K562 (cell line): ENCODE measurements at regions not wholly inside any gene's neighbourhood (a gene's known extent, or its start where the extent isn't known, plus 50 kb on each side); places are given as distances from the start of the nearest gene placed in this dataset.

ENCODE experiments used
- EP300 ChIP-seq: IDR thresholded peaks from 2 replicates; pipeline ENCODE4 v1.6.1; 2012; ENCODE audit warnings: low read length, improper control_type of control experiment
- FIP1L1 ChIP-seq: fragments of 200-400 bp; formaldehyde crosslinking; IDR thresholded peaks from 2 replicates; pipeline ENCODE4 v1.6.1; 2018; ENCODE audit warnings: mild to moderate bottlenecking, low read depth, low read length; ENCODE audit not compliant: poor library complexity, severe bottlenecking
- GABPA ChIP-seq: fragments of 200-800 bp; sonication (Bioruptor generic); conservative IDR thresholded peaks from 2 replicates; pipeline ENCODE4 v1.6.1; 2016; ENCODE audit warnings: low read depth, missing genetic modification characterization, missing compliant biosample characterization
- JUND ChIP-seq, 2 experiments: IDR thresholded peaks; 2 replicates in 1 of 2; 3 replicates in 1 of 2; pipeline ENCODE4 v1.6.1; 2011; ENCODE audit warnings: borderline replicate concordance in 2 of 2, low read depth in 2 of 2, low read length in 2 of 2, improper control_type of control experiment in 1 of 2, missing biosample characterization in 1 of 2, missing genetic modification characterization in 1 of 2, missing genetic modification reagents in 1 of 2
- MYC ChIP-seq, 2 experiments: fragments of 250-450 bp in 1 of 2; sonication (Bioruptor Pico) in 1 of 2; IDR thresholded peaks; 2 replicates each; pipeline versions ENCODE4 v1.5.1 to v1.6.1; 2012 to 2021; ENCODE audit warnings: low read depth in 2 of 2, borderline replicate concordance in 1 of 2, improper control_type of control experiment in 1 of 2, low read length in 1 of 2, mild to moderate bottlenecking in 1 of 2, moderate library complexity in 1 of 2
- NRF1 ChIP-seq, 2 experiments: fragments of 450-650 bp; IDR thresholded peaks in 1 of 2; conservative IDR thresholded peaks in 1 of 2; 2 replicates each; pipeline ENCODE4 v1.6.1; 2014; ENCODE audit warnings: mild to moderate bottlenecking in 2 of 2
- SMARCA5 ChIP-seq: fragments of 450-650 bp; IDR thresholded peaks from 2 replicates; pipeline ENCODE4 v1.6.1; 2016
- TF ChIP-seq, protein P1 (sequence below), 3 experiments: IDR thresholded peaks in 2 of 3; conservative IDR thresholded peaks in 1 of 3; 2 replicates each; pipeline ENCODE4 v1.5.1; 2011 to 2012; ENCODE audit warnings: low read length in 3 of 3, mild to moderate bottlenecking in 3 of 3, control low read depth in 2 of 3, improper control_type of control experiment in 1 of 3, inconsistent platforms in 1 of 3, low read depth in 1 of 3, mixed read lengths in 1 of 3, moderate library complexity in 1 of 3; ENCODE audit not compliant: insufficient read depth in 2 of 3

DNA sequence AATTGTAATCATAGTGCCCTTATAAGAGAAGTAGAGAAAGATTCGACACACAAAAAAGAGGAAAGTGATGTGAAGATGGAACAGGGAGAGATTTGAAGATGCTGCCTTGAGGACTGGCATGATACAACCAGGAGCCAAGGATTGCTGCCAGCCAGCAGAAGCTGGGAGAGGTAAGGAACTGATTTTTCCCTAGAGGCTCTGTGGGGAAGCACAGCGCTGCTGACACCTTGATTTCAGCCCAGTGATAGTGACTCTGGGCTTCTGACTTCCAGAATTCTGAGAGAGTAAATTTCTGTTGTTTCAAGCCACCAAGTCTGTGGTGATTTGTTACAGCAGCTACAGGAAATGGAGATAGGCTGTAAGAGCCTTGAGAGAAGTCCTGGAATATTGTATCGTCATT, 98.2 kb downstream of the RAB11FIP2 start:
- TF ChIP-seq NRF1 (conservative IDR thresholded peaks at IDR 0.05 in 1 of 2, IDR thresholded peaks at IDR 0.05 in 1 of 2): no peak
- TF ChIP-seq SMARCA5: no peak
- TF ChIP-seq, protein P1, sequence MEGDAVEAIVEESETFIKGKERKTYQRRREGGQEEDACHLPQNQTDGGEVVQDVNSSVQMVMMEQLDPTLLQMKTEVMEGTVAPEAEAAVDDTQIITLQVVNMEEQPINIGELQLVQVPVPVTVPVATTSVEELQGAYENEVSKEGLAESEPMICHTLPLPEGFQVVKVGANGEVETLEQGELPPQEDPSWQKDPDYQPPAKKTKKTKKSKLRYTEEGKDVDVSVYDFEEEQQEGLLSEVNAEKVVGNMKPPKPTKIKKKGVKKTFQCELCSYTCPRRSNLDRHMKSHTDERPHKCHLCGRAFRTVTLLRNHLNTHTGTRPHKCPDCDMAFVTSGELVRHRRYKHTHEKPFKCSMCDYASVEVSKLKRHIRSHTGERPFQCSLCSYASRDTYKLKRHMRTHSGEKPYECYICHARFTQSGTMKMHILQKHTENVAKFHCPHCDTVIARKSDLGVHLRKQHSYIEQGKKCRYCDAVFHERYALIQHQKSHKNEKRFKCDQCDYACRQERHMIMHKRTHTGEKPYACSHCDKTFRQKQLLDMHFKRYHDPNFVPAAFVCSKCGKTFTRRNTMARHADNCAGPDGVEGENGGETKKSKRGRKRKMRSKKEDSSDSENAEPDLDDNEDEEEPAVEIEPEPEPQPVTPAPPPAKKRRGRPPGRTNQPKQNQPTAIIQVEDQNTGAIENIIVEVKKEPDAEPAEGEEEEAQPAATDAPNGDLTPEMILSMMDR (IDR thresholded peaks at IDR 0.05 in 2 of 3, conservative IDR thresholded peaks at IDR 0.05 in 1 of 3; ENCODE audit: insufficient read depth in 2 of 3, low read depth in 1 of 3, low read length in 3 of 3): no peak
- TF ChIP-seq JUND (IDR thresholded peaks at IDR 0.05; ENCODE audit: borderline replicate concordance, low read depth, low read length): no peak
- TF ChIP-seq JUND (tag; IDR thresholded peaks at IDR 0.05; ENCODE audit: borderline replicate concordance, low read depth, low read length): no peak
- no peak for TF ChIP-seq EP300
- no peak for TF ChIP-seq GABPA (tag)
- TF ChIP-seq MYC (IDR thresholded peaks at IDR 0.05; ENCODE audit: low read depth, low read length): no peak
- TF ChIP-seq MYC (CRISPR knock-in tag; IDR thresholded peaks at IDR 0.05; ENCODE audit: borderline replicate concordance, low read depth): no peak
- no peak for TF ChIP-seq FIP1L1
